Activated CD8-positive, alpha-beta T cell treated with anti-CD3 and anti-CD28 coated beads, Interleukin-2, amount 10 ng/mL, durations not matched to agents 7 days and 5 days (primary cell): ENCODE measurements at regions not wholly inside any gene's neighbourhood (a gene's known extent, or its start where the extent isn't known, plus 50 kb on each side); places are given as distances from the start of the nearest gene placed in this dataset.

Experiments
- ATAC-seq: fragments of 150-1000 bp; cut with Tn5 transposase; one replicate; pipeline ENCODE4 v1.10.0; 2021; ENCODE audit warnings: moderate library complexity
- CTCF ChIA-PET: fragments of 350-600 bp; sonication (Branson Sonifier 250); formaldehyde crosslinking; loops from one replicate; lab custom pipeline; 2021; ENCODE audit warnings: antibody characterized with exemption; lab: Charles Lee
- POLR2A ChIA-PET: fragments of 350-600 bp; sonication (Branson Sonifier 250); formaldehyde crosslinking; loops from one replicate; lab custom pipeline; 2021; ENCODE audit warnings: antibody characterized with exemption; lab: Charles Lee
- DNase-seq: peaks from one replicate; pipeline ENCODE4 v3.0.0-alpha.2; 2020
- H3K27ac Mint-ChIP-seq: one replicate; pipeline ENCODE4 v1.8.0; 2021; ENCODE audit warnings: mild to moderate bottlenecking, mixed read lengths
- H3K27me3 Mint-ChIP-seq: one replicate; pipeline ENCODE4 v1.8.0; 2021; ENCODE audit warnings: low read depth, mixed read lengths
- H3K36me3 Mint-ChIP-seq: one replicate; pipeline ENCODE4 v1.8.0; 2021; ENCODE audit warnings: low read depth, mixed read lengths
- H3K4me1 Mint-ChIP-seq: one replicate; pipeline ENCODE4 v1.8.0; 2021; ENCODE audit warnings: low read depth, mixed read lengths
- H3K4me3 Mint-ChIP-seq: one replicate; pipeline ENCODE4 v1.8.0; 2021; ENCODE audit warnings: mild to moderate bottlenecking, mixed read lengths
- H3K9me3 Mint-ChIP-seq: one replicate; pipeline ENCODE4 v1.8.0; 2022; ENCODE audit warnings: mixed read lengths; ENCODE audit not compliant: insufficient read depth

- DNase-seq (no peak), ATAC-seq (no peak)
- H3K4me3 Mint-ChIP-seq: no peak overlapping the region
- POLR2A ChIA-PET: interaction anchor here (0.6 kb wide), 1 partner anchor 671 kb away, joined by 3 read pairs; no protein-coding TSS in a partner anchor
- no peaks in the 10 kb centered on the region for H3K36me3 Mint-ChIP-seq
- H3K9me3 Mint-ChIP-seq: no peaks in the 10 kb centered on the region
- H3K27me3 Mint-ChIP-seq: no peaks in the 10 kb centered on the region
- no peak overlapping the region for H3K27ac Mint-ChIP-seq
- CTCF ChIA-PET: interaction anchor here (1.8 kb wide), 1 partner anchor 9 kb away, joined by 4 read pairs; no protein-coding TSS in a partner anchor
- peaks cover 3% of the 10 kb centered on the region for H3K4me1 Mint-ChIP-seq
Measured at GRCh38 chr20:3307725-3308124, 68.7 kb upstream of the SLC4A11 start.

GRCh38 chr20:3307078-3307477 is 68.1 kb upstream of the SLC4A11 start:
- ChIA-PET POLR2A (no interaction called here), CTCF (interaction anchor here (1.4 kb wide), 1 partner anchor 10 kb away, joined by 4 read pairs; no protein-coding TSS in a partner anchor)
- no peak overlapping the region for H3K27ac Mint-ChIP-seq
- H3K9me3 Mint-ChIP-seq: no peaks in the 10 kb centered on the region
- H3K27me3 Mint-ChIP-seq: no peaks in the 10 kb centered on the region
- ATAC-seq: no peak
- no peaks in the 10 kb centered on the region for H3K36me3 Mint-ChIP-seq
- H3K4me3 Mint-ChIP-seq: no peak overlapping the region
- DNase-seq: no peak
- H3K4me1 Mint-ChIP-seq: peaks cover 3% of the 10 kb centered on the region

- Mint-ChIP-seq H3K4me1 (peaks cover 3% of the 10 kb centered on the region), H3K9me3 (no peaks in the 10 kb centered on the region), H3K36me3 (no peaks in the 10 kb centered on the region), H3K4me3 (no peak overlapping the region), H3K27me3 (no peaks in the 10 kb centered on the region), H3K27ac (peak overlapping the region; percentile 39)
- ChIA-PET POLR2A (no interaction called here), CTCF (interaction anchor here (1.4 kb wide), 1 partner anchor 11 kb away, joined by 4 read pairs; no protein-coding TSS in a partner anchor)
- no peak for ATAC-seq
- DNase-seq: no peak
Measured at GRCh38 chr20:3306068-3306467, 67.1 kb upstream of the SLC4A11 start.

- POLR2A ChIA-PET: no interaction called here
- ATAC-seq (no peak), DNase-seq (no peak)
- no peak overlapping the region for H3K27ac Mint-ChIP-seq
- H3K27me3 Mint-ChIP-seq: no peaks in the 10 kb centered on the region
- no peaks in the 10 kb centered on the region for H3K9me3 Mint-ChIP-seq
- no peak overlapping the region for H3K4me3 Mint-ChIP-seq
- CTCF ChIA-PET: interaction anchor here (0.9 to 2.7 kb wide), 4 partner anchors 10 to 56 kb away, joined by 3 to 11 read pairs (median 4); no protein-coding TSS in a partner anchor
- H3K36me3 Mint-ChIP-seq: no peaks in the 10 kb centered on the region
- peaks cover 3% of the 10 kb centered on the region for H3K4me1 Mint-ChIP-seq
Measured at GRCh38 chr20:3304456-3304855, 65.5 kb upstream of the SLC4A11 start.

- H3K27me3 Mint-ChIP-seq: no peaks in the 10 kb centered on the region
- H3K36me3 Mint-ChIP-seq: peaks cover 5% of the 10 kb centered on the region
- H3K4me1 Mint-ChIP-seq: no peaks in the 10 kb centered on the region
- ATAC-seq (no peak), DNase-seq (no peak)
- H3K27ac Mint-ChIP-seq: no peak overlapping the region
- CTCF ChIA-PET: no interaction called here
- no peak overlapping the region for H3K4me3 Mint-ChIP-seq
- POLR2A ChIA-PET: no interaction called here
- H3K9me3 Mint-ChIP-seq: no peaks in the 10 kb centered on the region
Measured at GRCh38 chr20:3297079-3297378, 58.0 kb upstream of the SLC4A11 start.

- Mint-ChIP-seq H3K36me3 (peaks cover 5% of the 10 kb centered on the region), H3K9me3 (no peaks in the 10 kb centered on the region), H3K27me3 (no peaks in the 10 kb centered on the region), H3K27ac (no peak overlapping the region), H3K4me3 (no peak overlapping the region), H3K4me1 (no peaks in the 10 kb centered on the region)
- CTCF ChIA-PET: no interaction called here
- ATAC-seq: no peak
- POLR2A ChIA-PET: no interaction called here
- no peak for DNase-seq
Measured at GRCh38 chr20:3296261-3297078, 57.5 kb upstream of the SLC4A11 start.
